ENCODE measurements at regions not wholly inside any gene's neighbourhood (a gene's known extent, or its start where the extent isn't known, plus 50 kb on each side); places are given as distances from the start of the nearest gene placed in this dataset.

DNA sequence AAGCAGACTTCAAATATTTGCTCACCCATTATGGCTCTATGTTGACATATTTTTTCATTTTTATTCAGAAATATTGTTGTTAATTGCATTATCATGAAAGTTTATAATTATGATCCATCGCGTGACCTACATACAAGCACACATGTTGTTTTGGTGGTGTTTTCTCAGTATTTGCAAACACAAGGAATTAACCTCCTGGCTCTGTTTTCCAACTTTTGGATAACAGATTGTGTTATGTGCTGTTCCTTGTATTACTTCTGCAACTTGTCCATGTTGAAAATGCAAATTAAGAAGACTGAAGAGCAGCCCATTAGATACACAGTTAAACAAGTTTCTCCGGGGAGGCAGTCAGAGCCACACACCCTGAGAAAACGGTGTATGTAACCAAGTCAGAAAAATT is 201.2 kb downstream of the SEC23A start:
- H3K4me3 ChIP-seq (ENCODE audit: low read depth, low read length) = no peak overlapping the region
- no peak for TF ChIP-seq CTCF (IDR thresholded peaks at IDR 0.05; ENCODE audit: low read depth, low read length)

GRCh38 chr14:38900887-38901286 is 202.1 kb downstream of the SEC23A start:
- no peak for TF ChIP-seq CTCF (IDR thresholded peaks at IDR 0.05; ENCODE audit: low read depth, low read length)
- no peak overlapping the region for H3K4me3 ChIP-seq (ENCODE audit: low read depth, low read length)

DNA sequence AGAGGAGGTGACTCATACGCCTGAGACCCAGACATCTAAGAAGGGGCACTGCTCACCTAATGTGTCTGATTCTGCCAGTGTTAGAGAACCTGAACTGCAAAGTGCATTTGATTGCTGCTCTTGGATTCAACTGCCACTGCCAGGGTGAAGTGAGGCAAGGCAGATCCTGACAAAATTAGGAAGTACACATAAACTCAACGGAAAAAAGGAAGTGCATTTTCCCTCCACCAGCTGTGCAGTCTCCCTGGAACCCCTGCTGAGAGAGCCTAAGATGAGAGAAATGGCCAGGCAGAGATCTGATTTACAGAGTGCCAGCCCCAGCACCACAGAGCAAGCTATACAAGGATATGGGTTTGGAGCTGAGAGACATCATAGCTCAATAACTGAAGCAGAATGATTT is 215.3 kb downstream of the SEC23A start:
- no peak for TF ChIP-seq CTCF (IDR thresholded peaks at IDR 0.05; ENCODE audit: low read depth, low read length)
- H3K4me3 ChIP-seq (ENCODE audit: low read depth, low read length) = no peak overlapping the region

DNA sequence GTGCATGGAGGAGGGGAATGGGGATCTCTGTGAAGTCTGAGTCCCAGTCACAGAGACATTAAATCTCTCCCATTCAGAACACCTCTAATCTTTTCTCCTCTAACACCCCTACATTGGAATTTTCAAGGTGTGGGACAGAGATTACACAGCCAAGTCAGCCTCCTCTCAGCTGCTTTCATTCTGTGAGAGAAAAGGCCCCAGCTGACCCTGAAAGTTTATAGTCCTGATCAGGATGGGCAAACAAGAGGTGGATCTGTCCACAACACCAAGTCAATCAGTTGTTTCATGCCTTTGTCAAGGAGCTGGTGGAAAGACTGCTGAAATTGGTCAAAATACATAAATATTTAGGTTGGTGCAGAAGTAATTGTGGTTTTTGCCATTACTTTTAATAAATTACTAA is 218.9 kb downstream of the SEC23A start:
- TF ChIP-seq CTCF (IDR thresholded peaks at IDR 0.05; ENCODE audit: low read depth, low read length) = no peak
- H3K4me3 ChIP-seq (ENCODE audit: low read depth, low read length) = no peak overlapping the region

DNA sequence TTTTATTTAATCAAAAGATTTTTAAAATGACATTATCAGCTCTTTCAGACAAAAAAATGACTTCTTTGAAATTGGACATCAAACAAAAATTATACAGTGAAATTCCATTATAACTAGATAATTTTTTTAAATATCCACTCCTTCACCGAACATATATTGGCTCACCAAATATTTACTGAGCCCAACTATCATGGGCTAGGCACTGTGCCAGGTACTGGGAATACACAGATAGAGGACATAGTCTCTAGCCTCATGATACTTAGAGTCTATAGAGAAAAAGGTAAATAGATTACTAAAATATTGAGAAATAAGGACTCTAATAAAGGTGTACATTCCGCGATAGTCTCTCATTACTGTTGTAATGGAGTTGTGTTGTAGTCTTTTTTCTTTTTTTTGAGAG is 219.9 kb downstream of the SEC23A start:
- no peak overlapping the region for H3K4me3 ChIP-seq (ENCODE audit: low read depth, low read length)
- no peak for TF ChIP-seq CTCF (IDR thresholded peaks at IDR 0.05; ENCODE audit: low read depth, low read length)

DNA sequence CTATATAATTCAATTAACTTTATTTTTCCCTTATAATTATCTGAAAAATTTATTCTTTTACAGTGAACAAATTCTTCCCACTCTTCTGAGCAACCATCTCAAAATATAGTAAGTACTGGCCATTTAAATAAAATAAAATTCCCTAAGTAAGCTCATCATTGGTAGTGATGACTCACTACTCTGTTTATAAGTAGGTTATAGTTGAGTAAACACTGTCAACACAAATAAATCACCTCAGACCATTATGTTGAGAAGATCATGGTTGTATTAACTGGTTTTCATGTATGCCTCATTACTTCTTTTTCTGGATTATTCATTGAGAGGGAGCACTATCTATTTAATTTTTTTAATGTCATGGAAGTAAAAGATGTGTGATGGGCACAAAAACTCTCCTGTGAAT is 220.5 kb downstream of the SEC23A start:
- TF ChIP-seq CTCF (IDR thresholded peaks at IDR 0.05; ENCODE audit: low read depth, low read length) = no peak
- H3K4me3 ChIP-seq (ENCODE audit: low read depth, low read length) = no peak overlapping the region

GRCh38 chr14:38880643-38881524 is 222.2 kb downstream of the SEC23A start:
- TF ChIP-seq CTCF (IDR thresholded peaks at IDR 0.05; ENCODE audit: low read depth, low read length) = no peak
- H3K4me3 ChIP-seq (ENCODE audit: low read depth, low read length) = no peak overlapping the region

All from WI38 (cell line).